Mesenchymal stem cell (in vitro differentiated cells and primary cell): ENCODE measurements at regions not wholly inside any gene's neighbourhood (a gene's known extent, or its start where the extent isn't known, plus 50 kb on each side); places are given as distances from the start of the nearest gene placed in this dataset.

Experiments
- DNase-seq: peaks from one replicate; pipeline ENCODE4 v3.0.0-alpha.2; 2013
- H2AFZ ChIP-seq: one replicate; pipeline ENCODE4 v1.6.1; 2013; ENCODE audit warnings: low read depth, mild to moderate bottlenecking, control low read depth, inconsistent platforms, low read length, moderate library complexity
- H2AK5ac ChIP-seq: 2 replicates; pipeline ENCODE4 v1.6.1; 2013; ENCODE audit warnings: low read length, moderate library complexity, mild to moderate bottlenecking, inconsistent platforms; ENCODE audit not compliant: severe bottlenecking
- H2BK120ac ChIP-seq: one replicate; pipeline ENCODE4 v1.6.1; 2013; ENCODE audit warnings: low read depth, mild to moderate bottlenecking, inconsistent platforms, low read length, moderate library complexity
- H2BK12ac ChIP-seq, 2 experiments: one replicate each; pipeline ENCODE4 v1.6.1; 2013; ENCODE audit warnings: inconsistent platforms in 2 of 2, low read length in 2 of 2, mild to moderate bottlenecking in 2 of 2, moderate library complexity in 2 of 2, control low read depth in 1 of 2
- H2BK15ac ChIP-seq: one replicate; pipeline ENCODE4 v1.6.1; 2013; ENCODE audit warnings: mild to moderate bottlenecking, low read depth, inconsistent platforms; ENCODE audit not compliant: poor library complexity, severe bottlenecking
- H2BK5ac ChIP-seq: 2 replicates; pipeline ENCODE4 v1.6.1; 2013; ENCODE audit warnings: low read depth, mild to moderate bottlenecking, low read length, control low read depth, inconsistent platforms; ENCODE audit not compliant: poor library complexity, severe bottlenecking
- H3K14ac ChIP-seq, 2 experiments: one replicate each; pipeline ENCODE4 v1.6.1; 2013; ENCODE audit warnings: inconsistent platforms in 2 of 2, low read length in 2 of 2, control low read depth in 1 of 2, mild to moderate bottlenecking in 1 of 2, moderate library complexity in 1 of 2
- H3K18ac ChIP-seq, 2 experiments: one replicate each; pipeline ENCODE4 v1.6.1; 2013; ENCODE audit warnings: inconsistent platforms in 2 of 2, low read length in 2 of 2, control low read depth in 1 of 2, low read depth in 1 of 2, mild to moderate bottlenecking in 1 of 2
- H3K23ac ChIP-seq, 2 experiments: one replicate each; pipeline ENCODE4 v1.6.1; 2013; ENCODE audit warnings: inconsistent platforms in 2 of 2, low read length in 2 of 2, mild to moderate bottlenecking in 2 of 2, moderate library complexity in 2 of 2, control low read depth in 1 of 2
- H3K27ac ChIP-seq: 2 replicates; pipeline ENCODE4 v1.5.1; 2013; ENCODE audit warnings: mild to moderate bottlenecking, moderate library complexity, low read length, control low read depth, inconsistent platforms; ENCODE audit not compliant: poor library complexity, severe bottlenecking
- H3K27me3 ChIP-seq, 2 experiments: 2 replicates each; pipeline versions ENCODE4 v1.6.1 to v1.7.0; 2013; ENCODE audit warnings: low read length in 2 of 2, mild to moderate bottlenecking in 2 of 2, moderate library complexity in 2 of 2, control low read depth in 1 of 2, inconsistent platforms in 1 of 2; ENCODE audit not compliant: control insufficient read depth in 1 of 2, insufficient read depth in 1 of 2
- H3K36me3 ChIP-seq, 2 experiments: 2 replicates each; pipeline versions ENCODE4 v1.6.1 to v1.7.0; 2013; ENCODE audit warnings: low read length in 2 of 2, control low read depth in 1 of 2, inconsistent platforms in 1 of 2, low read depth in 1 of 2, mild to moderate bottlenecking in 1 of 2; ENCODE audit not compliant: insufficient read depth in 2 of 2, control insufficient read depth in 1 of 2
- H3K4ac ChIP-seq, 2 experiments: one replicate each; pipeline ENCODE4 v1.6.1; 2013; ENCODE audit warnings: inconsistent platforms in 2 of 2, low read length in 2 of 2, mild to moderate bottlenecking in 2 of 2, moderate library complexity in 2 of 2, control low read depth in 1 of 2, low read depth in 1 of 2
- H3K4me1 ChIP-seq: 2 replicates; pipeline ENCODE4 v1.6.1; 2013; ENCODE audit warnings: low read depth, low read length, control low read depth; ENCODE audit not compliant: control insufficient read depth, insufficient read depth
- H3K4me2 ChIP-seq: 2 replicates; pipeline ENCODE4 v1.6.1; 2013; ENCODE audit warnings: low read length, mild to moderate bottlenecking, inconsistent platforms; ENCODE audit not compliant: poor library complexity, severe bottlenecking
- H3K4me3 ChIP-seq, 2 experiments: 2 replicates each; pipeline versions ENCODE4 v1.5.1 to v1.7.0; 2013; ENCODE audit warnings: low read length in 2 of 2, mild to moderate bottlenecking in 2 of 2, control low read depth in 1 of 2, low read depth in 1 of 2; ENCODE audit not compliant: insufficient read depth in 1 of 2
- H3K79me1 ChIP-seq: replicated peaks from 2 replicates; pipeline ENCODE4 v1.6.1; 2013; ENCODE audit warnings: mild to moderate bottlenecking, control low read depth, low read length, inconsistent platforms; ENCODE audit not compliant: poor library complexity, severe bottlenecking
- H3K9ac ChIP-seq: 2 replicates; pipeline ENCODE4 v1.7.0; 2013; ENCODE audit warnings: mild to moderate bottlenecking, low read length, moderate library complexity
- H3K9me3 ChIP-seq: 2 replicates; pipeline ENCODE4 v1.7.0; 2013; ENCODE audit warnings: mild to moderate bottlenecking, low read length; ENCODE audit not compliant: control insufficient read depth
- H4K8ac ChIP-seq: one replicate; pipeline ENCODE4 v1.6.1; 2013; ENCODE audit warnings: inconsistent platforms, mild to moderate bottlenecking, low read length, moderate library complexity
- H4K91ac ChIP-seq: one replicate; pipeline ENCODE4 v1.6.1; 2013; ENCODE audit warnings: mild to moderate bottlenecking, low read length, inconsistent platforms
- WGBS: methylation state at CpG from one replicate; pipeline ENCODE4 v1.1.7; 2013; ENCODE audit warnings: mixed read lengths; 5-methylcytosine and 5-hydroxymethylcytosine counted together

DNA sequence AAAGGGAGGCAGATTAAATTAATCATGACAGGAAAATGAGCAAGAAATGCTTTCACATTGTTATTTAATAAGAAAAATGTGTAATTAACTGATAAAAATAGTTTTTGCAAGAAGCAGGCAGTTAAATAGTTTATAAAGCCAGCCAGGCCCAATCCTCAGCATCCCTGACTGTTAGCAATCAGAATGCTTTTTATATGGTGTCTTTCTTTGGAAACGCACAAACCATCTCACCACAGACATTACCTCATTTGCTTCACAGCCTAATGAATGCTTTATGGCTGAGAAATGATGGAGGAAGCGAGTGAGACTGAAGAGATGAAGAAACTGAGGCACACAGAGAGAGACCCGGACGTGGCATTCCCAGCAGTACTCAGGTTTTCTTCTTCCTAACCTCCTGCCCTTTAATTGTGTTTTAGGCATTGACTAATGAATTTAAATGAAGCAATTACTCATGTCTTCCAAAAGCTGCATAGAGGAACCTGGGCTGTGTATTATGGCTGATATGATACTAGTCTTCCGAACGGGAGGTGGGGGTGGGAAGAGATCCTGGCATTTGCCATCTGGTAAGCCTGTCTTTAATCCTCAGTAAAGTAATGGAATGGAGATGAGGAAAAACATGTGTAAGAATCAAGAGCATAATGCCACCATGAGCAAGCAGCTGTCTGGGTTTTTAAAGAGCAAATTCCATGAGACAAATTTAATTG is 116.1 kb upstream of the LMO4 start:
- Histone ChIP-seq H3K27me3 (no peaks in the 10 kb centered on the region), H2AK5ac (no peak overlapping the region), H2BK120ac (no peak overlapping the region), H3K36me3 (no peaks in the 10 kb centered on the region), H3K14ac (no peak overlapping the region), H3K23ac (no peak overlapping the region), H3K27ac (no peak overlapping the region), H2AFZ (no peak overlapping the region), H3K9ac (no peak overlapping the region), H3K9me3 (peaks cover 26% of the 10 kb centered on the region), H4K91ac (no peak overlapping the region), H2BK15ac (no peak overlapping the region), H3K18ac (no peak overlapping the region), H2BK12ac (no peak overlapping the region), H3K79me1 (no peaks in the 10 kb centered on the region), H3K4me1 (no peaks in the 10 kb centered on the region), H3K4me3 (no peak overlapping the region), H2BK5ac (no peak overlapping the region), H3K4ac (no peak overlapping the region), H3K4me2 (no peak overlapping the region), H4K8ac (no peak overlapping the region)
- WGBS = 68% methylated on average over 4 of the region's 6 CpGs
- no peak for DNase-seq

DNA sequence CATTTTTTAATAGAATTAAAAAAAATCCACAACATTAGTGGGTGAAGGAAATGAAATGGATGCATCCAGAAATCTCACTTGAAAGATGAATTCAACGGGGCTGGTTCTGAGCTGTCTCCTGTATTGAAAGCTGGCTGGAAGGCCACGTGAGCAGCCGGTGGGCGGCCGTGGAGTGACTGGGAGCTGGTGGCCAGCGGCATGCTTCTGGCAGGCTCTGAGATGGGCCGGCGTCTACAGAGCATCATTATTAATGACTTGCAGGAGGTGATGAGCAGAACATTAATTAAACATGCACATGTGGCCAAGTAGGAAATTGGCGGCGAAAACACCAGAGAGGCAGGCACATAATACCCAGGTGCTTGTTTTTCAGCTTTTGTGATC is 115.6 kb upstream of the LMO4 start:
- Histone ChIP-seq H3K4me3 (no peak overlapping the region), H3K23ac (no peak overlapping the region), H3K9me3 (peaks cover 26% of the 10 kb centered on the region), H3K14ac (no peak overlapping the region), H2AFZ (no peak overlapping the region), H2BK120ac (no peak overlapping the region), H2BK15ac (no peak overlapping the region), H2AK5ac (no peak overlapping the region), H4K8ac (no peak overlapping the region), H3K79me1 (no peaks in the 10 kb centered on the region), H2BK12ac (no peak overlapping the region), H3K18ac (no peak overlapping the region), H4K91ac (no peak overlapping the region), H3K27me3 (no peaks in the 10 kb centered on the region), H2BK5ac (no peak overlapping the region), H3K4ac (no peak overlapping the region), H3K9ac (no peak overlapping the region), H3K4me1 (no peaks in the 10 kb centered on the region), H3K27ac (no peak overlapping the region), H3K4me2 (no peak overlapping the region), H3K36me3 (no peaks in the 10 kb centered on the region)
- WGBS = 91% methylated on average over 10 of the region's 10 CpGs
- DNase-seq = no peak

DNA sequence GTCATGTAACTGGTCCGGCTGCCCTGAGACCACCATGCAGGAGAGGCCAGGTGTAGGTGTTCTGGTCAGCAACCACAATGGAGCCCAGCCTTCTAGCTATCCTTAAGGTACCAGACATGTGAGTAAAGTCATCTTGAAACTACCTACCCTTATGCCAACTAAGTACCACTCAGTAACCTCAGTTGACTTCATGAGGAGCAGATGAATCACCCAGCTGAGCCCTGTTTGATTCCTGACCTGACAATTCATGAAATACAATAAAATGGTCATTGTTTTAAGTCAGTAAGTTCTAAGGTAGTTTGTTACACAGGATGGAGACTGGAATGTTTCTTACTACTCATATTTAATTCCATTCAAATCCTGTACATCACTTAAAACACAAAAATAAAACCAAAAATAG is 113.1 kb upstream of the LMO4 start:
- Histone ChIP-seq H2BK15ac (no peak overlapping the region), H3K27me3 (no peaks in the 10 kb centered on the region), H3K23ac (no peak overlapping the region), H3K4me2 (no peak overlapping the region), H3K4me1 (no peaks in the 10 kb centered on the region), H3K18ac (no peak overlapping the region), H2BK120ac (no peak overlapping the region), H4K91ac (no peak overlapping the region), H3K27ac (no peak overlapping the region), H3K4me3 (peak overlapping the region in 1 of 2 experiments; percentile 31), H2BK5ac (no peak overlapping the region), H3K79me1 (no peaks in the 10 kb centered on the region), H3K4ac (no peak overlapping the region), H2BK12ac (no peak overlapping the region), H3K14ac (no peak overlapping the region), H3K36me3 (no peaks in the 10 kb centered on the region), H4K8ac (no peak overlapping the region), H2AK5ac (no peak overlapping the region), H3K9ac (no peak overlapping the region), H3K9me3 (peaks cover 26% of the 10 kb centered on the region), H2AFZ (no peak overlapping the region)
- WGBS = 89% methylated on average over 1 of the region's 1 CpG
- DNase-seq = no peak

DNA sequence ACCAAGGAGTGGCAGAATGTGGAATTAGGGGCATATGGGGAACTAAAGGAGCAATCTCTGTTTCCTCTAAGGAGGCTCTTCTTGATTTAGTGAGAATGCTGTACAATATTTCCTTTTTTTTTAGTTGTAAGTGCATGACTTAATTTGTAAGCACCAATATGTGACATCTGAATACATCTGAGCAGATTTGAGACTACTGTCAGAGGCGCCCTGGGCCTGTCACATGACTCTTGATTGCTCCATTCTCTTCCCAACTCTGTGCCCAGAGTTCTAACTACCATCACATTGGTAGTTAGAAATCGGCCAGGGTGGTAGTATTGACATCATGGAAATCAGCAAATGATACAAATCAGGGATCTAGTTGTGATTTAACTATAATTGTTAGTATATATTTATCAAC is 110.1 kb upstream of the LMO4 start:
- WGBS = 83% methylated on average over 1 of the region's 2 CpGs
- H2AK5ac ChIP-seq = no peak overlapping the region
- no peak overlapping the region for H3K14ac ChIP-seq
- H3K23ac ChIP-seq = no peak overlapping the region
- H3K27me3 ChIP-seq = no peaks in the 10 kb centered on the region
- no peaks in the 10 kb centered on the region for H3K36me3 ChIP-seq
- H2BK12ac ChIP-seq = no peak overlapping the region
- no peak overlapping the region for H2BK120ac ChIP-seq
- H3K9ac ChIP-seq = no peak overlapping the region
- no peak overlapping the region for H2AFZ ChIP-seq
- H3K79me1 ChIP-seq = no peaks in the 10 kb centered on the region
- H2BK5ac ChIP-seq = no peak overlapping the region
- no peak overlapping the region for H2BK15ac ChIP-seq
- H3K4me1 ChIP-seq = no peaks in the 10 kb centered on the region
- H3K27ac ChIP-seq = no peak overlapping the region
- H4K91ac ChIP-seq = no peak overlapping the region
- no peak for DNase-seq
- peaks cover 32% of the 10 kb centered on the region for H3K9me3 ChIP-seq
- no peak overlapping the region for H3K4me2 ChIP-seq
- H3K18ac ChIP-seq = no peak overlapping the region
- H3K4ac ChIP-seq = no peak overlapping the region
- H3K4me3 ChIP-seq = no peak overlapping the region
- H4K8ac ChIP-seq = no peak overlapping the region
